IMR-90 (cell line): ENCODE measurements at regions not wholly inside any gene's neighbourhood (a gene's known extent, or its start where the extent isn't known, plus 50 kb on each side); places are given as distances from the start of the nearest gene placed in this dataset.

Experiments used
- ATAC-seq: fragments of 200-7000 bp; cut with Tn5 transposase; 2 replicates; pipeline ENCODE4 v1.9.1; 2020; ENCODE audit warnings: low read depth, mild to moderate bottlenecking, moderate library complexity
- BruUV-seq: library from RNA; stranded (reverse); fragments of 400-500 nt; replicated peaks from 2 replicates; lab custom pipeline; 2021; lab: Mats Ljungman, UMichigan
- CTCF ChIA-PET: fragments of 300-600 bp; formaldehyde crosslinking; extraction: SDS; loops from one replicate; lab custom pipeline; 2021; ENCODE audit warnings: antibody characterized with exemption; lab: Yijun Ruan, JAX
- POLR2A ChIA-PET: fragments of 300-600 bp; sonication (Branson Sonifier 250); formaldehyde crosslinking; loops from one replicate; lab custom pipeline; 2022; ENCODE audit warnings: antibody characterized with exemption; ENCODE audit not compliant: unreplicated experiment; lab: Charles Lee
- DNase-seq: peaks from one replicate; pipeline ENCODE4 v3.0.0; 2013
- H2AFZ ChIP-seq: replicated peaks from 2 replicates; pipeline ENCODE3; 2013; ENCODE audit warnings: low read length, mild to moderate bottlenecking; ENCODE audit not compliant: poor library complexity
- H2AK5ac ChIP-seq: 2 replicates; pipeline ENCODE4 v1.6.1; 2013; ENCODE audit warnings: low read depth, low read length, inconsistent platforms
- H2AK9ac ChIP-seq: replicated peaks from 2 replicates; pipeline ENCODE3; 2013; ENCODE audit warnings: mild to moderate bottlenecking, low read depth, low read length, moderate library complexity; ENCODE audit not compliant: poor library complexity
- H2BK120ac ChIP-seq: 2 replicates; pipeline ENCODE4 v1.6.1; 2013; ENCODE audit warnings: low read depth, low read length, inconsistent platforms
- H2BK15ac ChIP-seq: 3 replicates; pipeline ENCODE4 v1.6.1; 2013; ENCODE audit warnings: low read depth, low read length, inconsistent platforms
- H2BK20ac ChIP-seq: 2 replicates; pipeline ENCODE4 v1.6.1; 2013; ENCODE audit warnings: low read depth, mild to moderate bottlenecking, inconsistent platforms, low read length, moderate library complexity
- H2BK5ac ChIP-seq: 2 replicates; pipeline ENCODE4 v1.6.1; 2013; ENCODE audit warnings: mild to moderate bottlenecking, low read depth, low read length, inconsistent platforms; ENCODE audit not compliant: poor library complexity, severe bottlenecking
- H3K14ac ChIP-seq: replicated peaks from 2 replicates; pipeline ENCODE4 v1.6.1; 2013; ENCODE audit warnings: low read depth, low read length, inconsistent platforms
- H3K18ac ChIP-seq: 2 replicates; pipeline ENCODE4 v1.6.1; 2013; ENCODE audit warnings: low read depth, low read length, control low read depth
- H3K23ac ChIP-seq: 2 replicates; pipeline ENCODE4 v1.6.1; 2013; ENCODE audit warnings: low read depth, low read length, inconsistent platforms
- H3K27ac ChIP-seq: 2 replicates; pipeline ENCODE4 v1.5.1; 2013; ENCODE audit warnings: mild to moderate bottlenecking, control low read depth, low read length; ENCODE audit not compliant: insufficient read depth
- H3K27me3 ChIP-seq: 2 replicates; pipeline ENCODE4 v1.6.1; 2013; ENCODE audit warnings: low read length; ENCODE audit not compliant: control insufficient read depth, insufficient read depth
- H3K36me3 ChIP-seq: 2 replicates; pipeline ENCODE4 v1.6.1; 2013; ENCODE audit warnings: low read length, mixed read lengths; ENCODE audit not compliant: control insufficient read depth, insufficient read depth
- H3K4ac ChIP-seq: 2 replicates; pipeline ENCODE4 v1.6.1; 2013; ENCODE audit warnings: low read depth, low read length, inconsistent platforms
- H3K4me1 ChIP-seq: 2 replicates; pipeline ENCODE4 v1.6.1; 2013; ENCODE audit warnings: low read length, mixed read lengths; ENCODE audit not compliant: control insufficient read depth, insufficient read depth
- H3K4me2 ChIP-seq: 2 replicates; pipeline ENCODE4 v1.6.1; 2013; ENCODE audit warnings: low read depth, mild to moderate bottlenecking, control low read depth, low read length, moderate library complexity
- H3K4me3 ChIP-seq: 2 replicates; pipeline ENCODE4 v1.5.1; 2013; ENCODE audit warnings: low read depth, mild to moderate bottlenecking, control low read depth, low read length, moderate library complexity; ENCODE audit not compliant: insufficient read depth
- H3K56ac ChIP-seq: 2 replicates; pipeline ENCODE4 v1.6.1; 2013; ENCODE audit warnings: low read length, inconsistent platforms; ENCODE audit not compliant: insufficient read depth; ENCODE audit errors: extremely low read depth
- H3K79me1 ChIP-seq, 2 experiments: 2 replicates each; pipeline ENCODE4 v1.6.1; 2013; ENCODE audit warnings: low read length in 2 of 2, inconsistent platforms in 1 of 2, low read depth in 1 of 2
- H3K9ac ChIP-seq: 2 replicates; pipeline ENCODE4 v1.6.1; 2013; ENCODE audit warnings: low read depth, low read length, control low read depth
- H3K9me1 ChIP-seq: 2 replicates; pipeline ENCODE4 v1.6.1; 2013; ENCODE audit warnings: low read length, inconsistent platforms; ENCODE audit not compliant: insufficient read depth
- H3K9me3 ChIP-seq: 2 replicates; pipeline ENCODE4 v1.6.1; 2013; ENCODE audit warnings: low read length; ENCODE audit not compliant: control insufficient read depth, insufficient read depth
- H4K20me1 ChIP-seq: 2 replicates; pipeline ENCODE4 v1.6.1; 2013; ENCODE audit warnings: low read length, inconsistent platforms; ENCODE audit not compliant: insufficient read depth
- H4K5ac ChIP-seq: 2 replicates; pipeline ENCODE4 v1.6.1; 2013; ENCODE audit warnings: mild to moderate bottlenecking, low read depth, low read length, control low read depth
- H4K8ac ChIP-seq, 2 experiments: 2 replicates each; pipeline ENCODE4 v1.6.1; 2013; ENCODE audit warnings: low read depth in 2 of 2, low read length in 2 of 2, control low read depth in 1 of 2, inconsistent platforms in 1 of 2
- H4K91ac ChIP-seq: 2 replicates; pipeline ENCODE4 v1.6.1; 2013; ENCODE audit warnings: low read depth, low read length, inconsistent platforms; ENCODE audit not compliant: insufficient read depth
- CHD1 ChIP-seq: IDR thresholded peaks from 2 replicates; pipeline ENCODE4 v1.6.1; 2012; ENCODE audit warnings: low read depth, low read length, improper control_type of control experiment
- CTCF ChIP-seq: conservative IDR thresholded peaks from 2 replicates; pipeline ENCODE4 v1.5.1; 2012; ENCODE audit warnings: mild to moderate bottlenecking, low read depth, low read length, improper control_type of control experiment
- RFX5 ChIP-seq: IDR thresholded peaks from 2 replicates; pipeline ENCODE4 v1.8.0; 2012; ENCODE audit warnings: low read depth, mild to moderate bottlenecking, low read length, moderate library complexity
- SMC3 ChIP-seq: fragments of 150-350 bp; IDR thresholded peaks from 2 replicates; pipeline ENCODE4 v1.6.1; 2016; ENCODE audit warnings: low read depth, mild to moderate bottlenecking, antibody characterized with exemption, low read length, moderate library complexity
- WGBS, 2 experiments: methylation state at CpG; one replicate each; pipeline versions ENCODE4 v1.1.5 to v1.1.7; 2013; ENCODE audit warnings: missing lambda C conversion rate in 2 of 2; ENCODE audit not compliant: insufficient read length in 1 of 2; ENCODE audit errors: extremely low coverage in 2 of 2; 5-methylcytosine and 5-hydroxymethylcytosine counted together
- dilution Hi-C: fragments of 300-500 bp; cut with HindIII; formaldehyde crosslinking; loops from one replicate; pipeline ENCODE4 v1.14.3; 2018; ENCODE audit warnings: low sequenced_read_pairs; ENCODE audit not compliant: unreplicated experiment
- in situ Hi-C: fragments of 300-500 bp; cut with MboI; formaldehyde crosslinking; loops from 3 replicates; pipeline ENCODE4 v1.14.3; 2019; ENCODE audit warnings: low sequenced_read_pairs, inconsistent platforms, mixed read lengths
- intact Hi-C: fragments of 100-400 bp; cut with micrococcal nuclease; formaldehyde crosslinking; loops from 2 replicates; pipeline ENCODE4 v1.10.0; 2022

DNA sequence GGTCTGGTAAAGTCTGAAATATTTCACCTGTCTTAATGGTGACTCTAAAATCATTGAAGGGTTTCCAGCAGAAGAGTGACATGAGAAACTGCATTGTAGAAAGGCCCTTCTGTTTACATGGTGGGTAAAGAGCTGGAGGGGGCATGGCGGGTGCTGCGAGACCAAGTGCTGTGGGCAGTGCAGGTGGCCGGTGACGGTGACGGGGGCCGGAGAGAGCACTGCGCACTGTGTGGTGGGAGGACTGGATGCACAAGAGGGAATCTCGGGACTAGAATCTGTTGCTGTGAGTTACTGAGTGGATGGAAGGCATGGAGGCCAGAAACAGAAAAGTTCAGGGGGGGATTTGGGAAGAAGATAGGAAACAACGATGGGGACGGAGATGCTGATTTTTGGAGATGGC is 218.7 kb downstream of the USP6NL start:
- Histone ChIP-seq H3K36me3 (no peaks in the 10 kb centered on the region), H2BK20ac (no peak overlapping the region), H2AK9ac (no peak overlapping the region), H3K56ac (no peak overlapping the region), H2BK15ac (no peak overlapping the region), H3K23ac (no peak overlapping the region), H2AK5ac (no peak overlapping the region), H4K20me1 (no peaks in the 10 kb centered on the region), H3K9ac (no peak overlapping the region), H3K4ac (no peak overlapping the region), H2AFZ (no peak overlapping the region), H3K9me1 (no peaks in the 10 kb centered on the region), H3K79me1 (no peaks in the 10 kb centered on the region), H4K8ac (no peak overlapping the region), H2BK120ac (no peak overlapping the region), H2BK5ac (no peak overlapping the region), H3K9me3 (no peaks in the 10 kb centered on the region; the same call in 1 of the 2 replicates), H4K5ac (no peak overlapping the region), H3K4me1 (no peaks in the 10 kb centered on the region), H3K27me3 (no peaks in the 10 kb centered on the region), H4K91ac (no peak overlapping the region), H3K14ac (no peak overlapping the region), H3K18ac (no peak overlapping the region), H3K4me2 (no peak overlapping the region), H3K4me3 (no peak overlapping the region), H3K27ac (no peak overlapping the region)
- no TSS peak for BruUV-seq
- in situ Hi-C loops (no loop called here), dilution Hi-C loops (no loop called here), intact Hi-C loops (no loop called here)
- ATAC-seq, result no peak
- TF ChIP-seq SMC3, result no peak
- no peak for TF ChIP-seq RFX5
- TF ChIP-seq CTCF, result no peak
- TF ChIP-seq CHD1, result no peak
- WGBS, 2 experiments, result 86% methylated on average over 2 of the region's 10 CpGs; no CpG with 5 or more reads in 1 of the 2 experiments
- ChIA-PET CTCF (no interaction called here), POLR2A (no interaction called here)
- no peak for DNase-seq
